GM08714 (cell line): ENCODE measurements at regions not wholly inside any gene's neighbourhood (a gene's known extent, or its start where the extent isn't known, plus 50 kb on each side); places are given as distances from the start of the nearest gene placed in this dataset.
"Not testable (repeated sequence)": the region's sequence is repeated elsewhere in the genome, so short reads cannot be mapped to it uniquely, and the experiment has no call there.

ENCODE experiments used
- H3K4me3 ChIP-seq: fragments of 200-500 bp; sonication (Bioruptor generic); 2 replicates; pipeline ENCODE4 v1.5.1; 2014; ENCODE audit warnings: mild to moderate bottlenecking, low read length, inconsistent platforms
- ZNF274 ChIP-seq: IDR thresholded peaks from 2 replicates; pipeline ENCODE4 v1.6.1; 2012; ENCODE audit warnings: mild to moderate bottlenecking, low read depth, low read length

DNA sequence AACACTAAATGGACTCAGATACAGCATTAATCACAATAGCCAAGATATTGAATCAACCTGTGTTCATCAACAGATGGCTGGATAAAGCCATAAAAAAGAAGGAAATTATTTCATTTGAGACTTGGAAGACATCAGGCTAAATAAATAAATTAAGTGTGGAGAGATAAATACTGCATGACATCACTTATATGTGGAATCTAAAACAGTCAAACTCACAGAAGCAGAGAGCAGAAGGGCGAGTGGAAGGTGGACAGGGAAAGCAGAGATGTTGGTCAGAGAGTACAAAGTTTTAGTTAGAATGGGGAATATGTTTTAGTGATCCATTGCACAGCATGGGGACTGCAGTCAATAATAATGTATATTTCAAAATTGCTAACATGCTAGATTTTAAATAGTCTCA lies 207.2 kb downstream of the VAPA start:
- no peak for TF ChIP-seq ZNF274
- H3K4me3 ChIP-seq: no peak overlapping the region

DNA sequence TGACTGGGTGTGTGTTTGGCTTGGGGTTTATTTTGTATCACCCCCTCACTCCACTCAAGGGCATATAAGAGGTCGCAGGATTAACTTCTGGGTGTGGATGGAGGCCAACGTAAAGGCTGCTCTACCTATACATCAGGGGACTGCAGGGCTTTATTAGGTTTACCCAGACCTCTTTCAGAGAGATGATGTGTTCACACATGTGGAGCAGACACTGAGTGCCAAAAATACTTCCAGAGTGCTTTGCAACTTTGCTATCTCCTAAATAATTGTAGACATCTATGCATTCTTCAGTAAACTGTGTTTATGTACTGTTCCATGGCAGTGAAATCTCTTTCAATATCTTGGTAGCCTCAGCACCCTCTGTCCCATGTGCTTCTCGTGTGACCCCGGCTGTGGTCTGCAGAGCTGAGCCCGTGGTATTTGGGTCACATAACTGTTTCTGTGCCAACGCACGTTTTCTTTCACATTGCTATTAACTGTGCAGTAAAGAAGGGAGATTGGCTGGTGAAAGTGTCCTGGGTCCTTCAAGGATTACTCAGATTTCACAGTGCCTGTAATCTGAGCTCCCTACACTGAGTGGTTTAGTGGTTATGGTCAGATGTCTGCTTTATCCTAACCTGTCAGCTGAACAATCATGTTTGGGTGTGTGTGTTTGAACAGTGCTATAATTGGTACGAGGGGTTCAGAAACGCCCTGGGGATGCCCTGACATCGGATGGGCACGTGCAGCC lies 208.1 kb downstream of the VAPA start:
- TF ChIP-seq ZNF274: no peak
- no peak overlapping the region for H3K4me3 ChIP-seq

DNA sequence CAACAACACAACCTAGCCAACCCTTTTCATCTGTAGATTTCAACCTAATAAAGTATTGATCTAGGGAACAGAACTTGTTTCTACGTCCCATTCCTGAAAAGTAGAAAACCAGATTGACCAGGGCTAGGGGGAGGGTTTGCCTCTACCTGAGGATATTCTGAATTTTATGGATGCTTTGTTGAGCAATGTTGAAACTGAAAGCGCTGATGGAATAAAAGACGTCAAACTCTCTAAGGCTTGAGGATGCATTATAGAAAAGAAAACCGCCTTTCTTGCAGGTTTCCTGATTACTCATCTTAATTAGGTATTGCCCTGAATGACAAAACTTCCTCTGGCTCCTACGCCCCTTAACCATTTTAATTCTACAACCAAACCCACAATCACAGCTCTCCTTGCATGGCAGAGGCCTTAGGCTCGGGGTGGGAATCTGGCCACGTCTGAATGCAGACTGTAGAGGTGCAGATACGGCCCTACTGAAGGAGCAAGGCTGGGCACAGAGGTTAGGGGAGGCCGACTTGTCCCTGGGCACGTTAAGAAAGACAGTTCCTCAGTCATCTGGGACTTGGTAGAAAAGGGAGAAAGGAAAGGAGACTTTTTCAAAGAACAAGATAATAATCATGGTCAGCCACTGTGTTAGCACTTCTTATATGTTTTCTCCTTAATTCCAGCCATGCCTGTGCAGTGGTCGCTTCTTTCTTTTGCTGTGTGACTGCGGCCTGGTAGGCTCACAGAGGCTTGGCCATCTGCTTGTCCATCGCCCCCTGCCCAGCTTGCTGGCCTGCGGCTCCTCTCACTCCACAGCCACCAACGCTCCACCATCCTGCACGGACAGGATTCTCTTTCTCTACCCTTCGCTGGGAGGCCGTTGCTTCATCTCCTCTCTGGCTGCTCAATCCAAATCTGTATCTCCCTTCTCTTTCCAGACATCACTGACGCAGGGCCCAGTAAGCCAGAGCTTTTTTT lies 209.5 kb downstream of the VAPA start:
- no peak for TF ChIP-seq ZNF274
- no peak overlapping the region for H3K4me3 ChIP-seq

DNA sequence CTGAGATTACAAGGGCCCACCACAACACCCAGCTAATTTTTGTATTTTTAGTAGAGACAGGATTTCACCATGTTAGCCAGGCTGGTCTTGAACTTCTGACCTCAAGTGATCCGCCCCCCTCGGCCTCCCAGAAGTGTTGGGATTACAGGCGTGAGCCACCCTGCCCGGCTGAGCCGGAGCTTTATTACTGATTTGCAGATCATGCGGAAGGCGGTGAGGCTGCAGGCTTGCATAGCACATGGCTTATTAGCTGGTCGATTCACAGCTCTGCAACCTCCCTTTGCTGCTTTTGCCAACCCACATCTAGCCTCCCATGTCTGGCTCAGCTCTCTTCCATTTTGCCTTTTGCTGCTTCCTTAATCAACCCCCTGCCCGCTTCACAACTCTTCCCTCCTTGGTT lies 210.3 kb downstream of the VAPA start:
- no peak for TF ChIP-seq ZNF274

DNA sequence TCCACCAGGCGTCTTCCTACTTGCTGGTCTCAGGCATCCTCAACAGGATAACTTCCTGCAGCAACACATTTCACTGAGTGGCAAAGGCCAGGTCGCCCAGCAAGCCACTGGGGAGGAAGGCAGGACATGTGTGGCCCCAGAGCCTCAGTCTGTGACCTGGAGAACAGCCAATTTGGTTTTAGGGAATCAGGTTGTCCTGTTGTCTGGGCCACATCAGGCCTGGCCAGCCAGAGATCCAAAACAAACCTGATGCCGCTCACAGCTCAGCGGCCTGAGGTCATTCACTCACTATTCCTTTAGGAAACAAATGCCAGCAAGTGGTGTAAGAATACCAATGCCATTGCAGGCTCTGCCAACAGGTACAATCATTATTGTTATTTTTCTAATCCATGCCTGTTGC lies 210.7 kb downstream of the VAPA start:
- H3K4me3 ChIP-seq: no peak overlapping the region
- no peak for TF ChIP-seq ZNF274

More for the DNA sequence above, 210.3 kb downstream of the VAPA start:
- no peak overlapping the region for H3K4me3 ChIP-seq

DNA sequence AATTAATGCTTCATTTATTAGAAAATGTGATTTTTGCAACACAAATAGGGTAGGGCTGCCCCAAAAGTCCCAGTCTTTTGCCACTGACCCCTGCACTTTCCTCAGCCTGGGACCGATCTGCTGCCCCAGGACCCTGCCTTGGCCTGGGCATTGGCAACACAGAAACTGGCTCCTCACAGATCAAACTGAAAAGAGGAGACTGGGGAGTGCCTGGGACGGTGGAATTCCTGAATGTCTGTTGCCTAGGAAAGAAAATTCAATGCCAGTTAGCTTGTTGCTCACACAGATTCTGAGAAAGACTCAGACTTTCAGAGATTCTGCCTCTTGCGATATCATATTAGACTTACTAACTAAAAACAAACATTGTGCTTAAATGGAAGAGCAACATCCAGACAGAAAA lies 211.2 kb downstream of the VAPA start:
- no peak for TF ChIP-seq ZNF274
- H3K4me3 ChIP-seq: no peak overlapping the region

DNA sequence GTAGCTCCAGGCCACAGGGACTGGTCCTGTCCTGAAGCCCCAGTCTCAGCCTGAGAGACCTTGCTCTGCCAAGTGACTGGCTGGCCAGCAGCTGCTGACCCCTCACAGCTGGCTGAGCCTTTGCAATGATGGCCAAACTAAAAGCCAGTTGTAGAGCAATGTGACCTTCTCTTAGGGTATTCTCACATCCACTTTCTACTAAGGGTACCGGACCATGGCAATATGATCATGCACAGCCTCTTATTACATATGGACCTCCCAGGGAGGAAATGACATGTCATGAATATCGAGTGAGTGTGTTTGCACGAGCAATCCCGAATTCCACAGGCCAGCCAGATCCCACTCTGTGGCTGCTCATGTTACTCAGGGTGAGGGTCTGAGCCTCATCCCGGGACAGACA lies 213.9 kb downstream of the VAPA start:
- TF ChIP-seq ZNF274: no peak
- no peak overlapping the region for H3K4me3 ChIP-seq

DNA sequence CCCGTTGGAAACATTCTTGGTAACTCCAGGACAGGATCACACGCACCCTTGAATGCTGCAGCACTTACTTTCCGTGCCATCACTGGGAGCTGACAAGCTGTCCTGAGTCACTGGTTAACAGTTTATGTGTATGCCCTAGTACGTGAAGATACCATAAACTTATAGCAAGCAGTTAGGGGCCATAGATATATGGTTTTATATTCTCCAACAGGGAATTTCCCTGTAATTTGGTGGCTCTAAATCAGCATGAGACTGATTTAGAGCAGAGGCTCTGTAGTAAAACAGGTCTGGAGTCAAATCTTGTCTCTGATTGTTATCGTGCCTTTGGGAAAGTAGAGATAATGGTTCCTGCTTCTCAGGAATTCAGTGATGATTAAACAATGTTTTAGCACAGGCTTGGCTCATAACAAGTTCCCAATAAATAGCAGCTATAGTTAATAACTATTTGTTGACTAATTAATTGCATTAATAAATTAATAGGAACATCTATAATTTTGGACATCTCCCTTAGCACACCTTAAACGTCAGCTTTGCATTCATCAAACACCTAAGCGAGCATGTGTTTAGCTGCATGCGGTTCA lies 215.2 kb downstream of the VAPA start:
- H3K4me3 ChIP-seq: no peak overlapping the region
- no peak for TF ChIP-seq ZNF274

DNA sequence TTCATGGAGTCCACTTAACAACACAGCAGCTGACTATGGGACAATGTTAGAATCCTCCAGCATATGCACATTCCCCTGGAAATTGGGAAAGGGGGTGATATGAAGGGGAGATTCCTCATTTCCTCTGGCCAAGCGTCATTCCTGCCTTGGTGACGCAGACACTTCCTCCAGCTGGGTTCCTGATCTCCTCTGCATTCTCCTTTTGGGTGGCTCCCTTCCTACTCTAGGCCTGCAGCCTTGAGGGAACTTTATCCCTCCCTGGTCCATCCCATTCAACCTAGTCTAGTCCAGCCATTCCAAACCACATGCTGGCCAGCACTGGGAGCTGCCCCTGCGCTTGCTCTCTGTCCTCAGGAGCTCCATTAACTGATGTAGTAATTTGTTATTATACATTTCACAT lies 216.8 kb downstream of the VAPA start:
- no peak overlapping the region for H3K4me3 ChIP-seq
- TF ChIP-seq ZNF274: no peak

DNA sequence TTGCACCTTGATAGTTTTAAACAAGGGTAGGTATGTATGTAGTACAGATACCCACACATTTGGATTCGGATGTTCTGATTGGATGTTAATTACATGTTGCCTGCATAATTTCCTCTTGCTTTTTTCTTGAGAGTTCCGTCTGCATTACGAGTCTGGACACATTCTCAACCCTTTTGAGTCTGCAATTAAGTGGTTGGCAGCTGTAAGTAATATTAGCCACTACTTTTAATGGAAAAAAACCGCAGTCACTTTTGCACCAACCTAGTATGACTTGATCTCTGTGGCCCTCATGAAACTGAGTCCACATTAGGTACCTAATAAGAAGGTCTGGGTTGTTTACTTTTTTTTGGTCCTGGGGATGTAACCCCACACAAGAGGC lies 217.3 kb downstream of the VAPA start:
- TF ChIP-seq ZNF274: no peak
- H3K4me3 ChIP-seq: no peak overlapping the region

DNA sequence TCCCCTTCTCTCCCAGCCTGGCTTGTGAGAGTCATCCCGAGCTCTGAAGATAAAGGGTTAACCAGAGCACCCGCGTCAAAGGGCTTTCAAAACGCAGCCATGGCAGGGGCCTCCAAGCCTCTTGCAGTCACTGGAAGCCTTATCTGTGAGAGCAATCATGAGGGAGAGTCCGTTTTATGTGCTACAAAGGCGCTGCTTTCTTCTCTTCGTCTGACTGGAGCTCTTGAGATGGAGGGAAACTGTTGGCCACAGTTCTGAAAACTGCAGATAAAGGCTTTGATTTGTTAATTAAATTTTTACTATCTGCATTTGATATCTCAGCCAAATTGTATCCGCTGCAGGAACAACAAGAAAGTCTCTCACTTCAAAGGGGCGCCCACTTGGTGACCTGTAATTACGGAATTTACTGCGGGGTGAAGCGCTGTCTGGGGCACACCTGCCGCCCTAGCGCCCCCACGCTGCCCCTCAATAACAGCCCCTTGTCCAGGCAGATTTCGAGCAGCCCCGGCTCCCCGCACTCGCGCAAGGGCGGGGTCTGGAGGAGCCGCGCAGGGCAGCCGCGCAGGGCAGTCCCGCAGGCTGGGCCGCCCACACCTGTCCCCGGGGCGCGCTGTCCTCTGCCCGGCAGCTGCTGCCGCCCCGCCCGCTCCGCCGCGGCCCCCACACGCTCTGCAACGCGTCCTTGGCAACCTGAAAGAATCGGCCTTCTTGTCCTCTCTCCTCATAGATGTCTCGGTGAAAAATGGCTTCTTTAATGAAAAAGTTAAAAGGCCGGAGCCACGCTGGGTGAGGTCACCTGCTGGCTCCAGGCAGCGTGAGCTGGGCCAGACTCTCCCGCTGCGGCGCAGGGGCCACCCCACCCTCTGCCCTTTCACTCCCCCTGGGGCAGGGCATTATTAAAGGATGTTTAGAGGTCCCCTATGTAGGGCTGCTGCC lies 217.9 kb downstream of the VAPA start:
- no peak for TF ChIP-seq ZNF274
- H3K4me3 ChIP-seq: no peak overlapping the region

DNA sequence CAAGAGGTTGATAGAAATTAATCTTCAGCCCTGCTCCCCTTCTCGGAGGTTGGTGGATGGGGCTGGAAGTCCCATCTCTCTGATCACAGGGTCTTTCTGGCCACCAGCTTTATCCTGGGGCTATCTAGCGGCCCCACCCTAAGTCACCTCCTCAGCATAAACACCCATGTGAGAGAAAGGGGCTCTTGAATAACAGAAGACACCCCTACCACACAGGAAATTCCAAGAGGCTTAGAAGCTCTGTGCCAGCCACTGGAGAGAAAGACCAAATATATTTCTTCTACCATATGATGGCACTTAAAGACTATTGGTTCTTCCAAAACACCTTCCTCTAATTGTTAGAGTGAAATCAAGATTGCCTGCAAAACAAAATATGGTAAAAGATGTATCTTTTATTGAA lies 219.7 kb downstream of the VAPA start:
- TF ChIP-seq ZNF274: no peak

DNA sequence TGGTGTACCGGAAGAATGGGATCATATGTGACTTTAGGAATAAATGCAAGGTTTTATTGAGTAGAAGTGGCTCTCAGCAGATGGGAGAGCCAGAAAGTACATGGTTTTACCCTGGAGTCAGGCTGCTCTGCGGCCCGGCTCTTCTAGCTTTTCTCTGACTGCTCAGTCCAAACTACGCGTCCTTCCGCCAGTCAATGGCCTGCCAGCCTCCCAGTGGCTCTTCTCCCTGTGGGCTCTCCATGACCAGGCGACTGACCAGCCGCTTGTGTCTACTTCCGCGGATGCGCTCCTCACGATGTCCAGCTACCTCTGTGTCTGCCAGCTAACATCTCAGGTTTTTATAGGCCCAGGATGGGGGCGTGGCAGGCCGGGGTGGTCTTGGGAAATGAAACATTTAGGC lies 220.4 kb downstream of the VAPA start:
- no peak overlapping the region for H3K4me3 ChIP-seq
- no peak for TF ChIP-seq ZNF274

More for the DNA sequence above, 219.7 kb downstream of the VAPA start:
- H3K4me3 ChIP-seq: no peak overlapping the region

DNA sequence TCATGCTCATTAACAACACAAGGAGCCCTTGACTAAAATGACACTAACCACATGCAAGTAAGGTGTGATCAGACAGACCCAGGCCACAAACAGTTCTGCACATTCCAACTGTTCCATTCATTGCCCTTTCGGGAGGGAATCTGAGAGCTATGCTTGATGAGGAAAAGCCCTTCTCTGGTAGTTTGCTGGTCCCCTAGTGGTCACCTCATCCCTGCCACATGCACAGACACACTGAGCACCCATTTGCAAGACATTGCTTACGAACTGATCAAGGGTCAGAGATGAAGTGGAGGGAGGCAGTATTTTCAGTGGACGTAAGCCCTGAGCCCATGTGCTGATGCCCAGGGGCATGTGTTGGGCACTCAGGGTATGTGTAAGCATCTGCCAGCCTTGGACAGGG lies 220.9 kb downstream of the VAPA start:
- H3K4me3 ChIP-seq: not testable (repeated sequence)
